Thyroid gland (tissue), 4 donors: ENCODE measurements at regions not wholly inside any gene's neighbourhood (a gene's known extent, or its start where the extent isn't known, plus 50 kb on each side); places are given as distances from the start of the nearest gene placed in this dataset.

Experiments used
- POLR2A ChIP-seq, 2 donors: fragments of 450-650 bp; IDR thresholded peaks; one replicate each; pipeline ENCODE4 v1.6.1; 2017; ENCODE audit warnings: antibody characterized with exemption in 2 of 2, mild to moderate bottlenecking in 2 of 2, moderate library complexity in 1 of 2
- TF ChIP-seq, protein P1 (sequence below), 6 experiments: fragments of 200-600 bp in 3 of 6; fragments of 450-650 bp in 3 of 6; sonication (generic) in 3 of 6; IDR thresholded peaks; one replicate each; pipeline ENCODE4 v1.5.1; 2016 to 2019; ENCODE audit warnings: antibody characterized with exemption in 6 of 6, mild to moderate bottlenecking in 2 of 6, inconsistent platforms in 1 of 6, moderate library complexity in 1 of 6

DNA sequence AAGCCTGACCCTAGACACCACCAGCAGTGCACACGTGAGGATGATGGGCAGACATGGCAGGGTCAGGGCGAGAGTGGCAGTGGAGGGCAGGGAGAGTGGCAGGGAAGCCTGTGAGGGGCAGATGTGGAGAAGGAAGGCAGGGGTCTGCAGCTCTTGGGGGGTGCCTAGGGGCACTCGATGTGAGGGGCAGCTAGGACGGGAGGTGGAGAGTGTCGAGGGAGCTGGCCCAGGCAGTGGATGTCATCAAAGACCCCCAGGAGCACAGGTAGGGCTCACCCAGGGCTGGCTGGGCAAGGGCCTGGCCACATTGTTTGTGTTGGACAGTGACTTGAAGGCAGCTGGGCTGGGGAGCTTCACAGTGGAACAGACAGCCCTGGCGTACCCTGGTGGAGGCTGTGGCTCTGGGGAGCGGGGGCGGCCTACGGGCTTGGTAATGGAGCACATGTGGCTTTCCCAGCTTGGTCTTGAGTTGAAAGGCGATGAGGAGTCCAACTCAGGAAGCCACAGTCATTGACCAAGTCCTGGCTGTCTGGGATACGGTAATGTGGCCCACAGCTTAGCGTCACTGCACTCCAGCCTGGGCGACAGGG, 87.1 kb downstream of the RTP5 start:
- TF ChIP-seq, protein P1, sequence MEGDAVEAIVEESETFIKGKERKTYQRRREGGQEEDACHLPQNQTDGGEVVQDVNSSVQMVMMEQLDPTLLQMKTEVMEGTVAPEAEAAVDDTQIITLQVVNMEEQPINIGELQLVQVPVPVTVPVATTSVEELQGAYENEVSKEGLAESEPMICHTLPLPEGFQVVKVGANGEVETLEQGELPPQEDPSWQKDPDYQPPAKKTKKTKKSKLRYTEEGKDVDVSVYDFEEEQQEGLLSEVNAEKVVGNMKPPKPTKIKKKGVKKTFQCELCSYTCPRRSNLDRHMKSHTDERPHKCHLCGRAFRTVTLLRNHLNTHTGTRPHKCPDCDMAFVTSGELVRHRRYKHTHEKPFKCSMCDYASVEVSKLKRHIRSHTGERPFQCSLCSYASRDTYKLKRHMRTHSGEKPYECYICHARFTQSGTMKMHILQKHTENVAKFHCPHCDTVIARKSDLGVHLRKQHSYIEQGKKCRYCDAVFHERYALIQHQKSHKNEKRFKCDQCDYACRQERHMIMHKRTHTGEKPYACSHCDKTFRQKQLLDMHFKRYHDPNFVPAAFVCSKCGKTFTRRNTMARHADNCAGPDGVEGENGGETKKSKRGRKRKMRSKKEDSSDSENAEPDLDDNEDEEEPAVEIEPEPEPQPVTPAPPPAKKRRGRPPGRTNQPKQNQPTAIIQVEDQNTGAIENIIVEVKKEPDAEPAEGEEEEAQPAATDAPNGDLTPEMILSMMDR (IDR thresholded peaks at IDR 0.05): no peak
- no peak for TF ChIP-seq POLR2A (IDR thresholded peaks at IDR 0.05)
